ENCODE measurements at regions not wholly inside any gene's neighbourhood (a gene's known extent, or its start where the extent isn't known, plus 50 kb on each side); places are given as distances from the start of the nearest gene placed in this dataset.
"Not testable (repeated sequence)": the region's sequence is repeated elsewhere in the genome, so short reads cannot be mapped to it uniquely, and the experiment has no call there.

GRCh38 chr1:29603622-29604021 lies 367.3 kb downstream of the PTPRU start:
- in situ Hi-C loops (cut with HindIII; ENCODE audit: low sequenced_read_pairs) = no loop called here
- no peak for DNase-seq (ENCODE audit: low spot score)

GRCh38 chr1:29602203-29602602 lies 365.9 kb downstream of the PTPRU start:
- no peak for DNase-seq (ENCODE audit: low spot score)
- in situ Hi-C loops (cut with HindIII; ENCODE audit: low sequenced_read_pairs) = no loop called here

GRCh38 chr1:29601021-29601420 lies 364.7 kb downstream of the PTPRU start:
- in situ Hi-C loops (cut with HindIII; ENCODE audit: low sequenced_read_pairs) = no loop called here

GRCh38 chr1:29599826-29600225 lies 363.5 kb downstream of the PTPRU start:
- DNase-seq (ENCODE audit: low spot score) = no peak
- in situ Hi-C loops (cut with HindIII; ENCODE audit: low sequenced_read_pairs) = no loop called here

More at GRCh38 chr1:29601021-29601420, 364.7 kb downstream of the PTPRU start:
- DNase-seq (ENCODE audit: low spot score) = no peak

GRCh38 chr1:29599071-29599470 lies 362.7 kb downstream of the PTPRU start:
- DNase-seq (ENCODE audit: low spot score) = no peak
- in situ Hi-C loops (cut with HindIII; ENCODE audit: low sequenced_read_pairs) = no loop called here

- DNase-seq (ENCODE audit: low spot score) = no peak
- in situ Hi-C loops (cut with HindIII; ENCODE audit: low sequenced_read_pairs) = no loop called here
These were observed 361.5 kb downstream of the PTPRU start for GRCh38 chr1:29597861-29598260.

- in situ Hi-C loops (cut with HindIII; ENCODE audit: low sequenced_read_pairs) = no loop called here
- no peak for DNase-seq (ENCODE audit: low spot score)
These were observed 357.5 kb downstream of the PTPRU start for GRCh38 chr1:29593601-29594382.

- in situ Hi-C loops (cut with HindIII; ENCODE audit: low sequenced_read_pairs) = no loop called here
- no peak for DNase-seq (ENCODE audit: low spot score)
These were observed 356.4 kb downstream of the PTPRU start for GRCh38 chr1:29592731-29593130.

GRCh38 chr1:29592261-29592615 lies 355.9 kb downstream of the PTPRU start:
- in situ Hi-C loops (cut with HindIII; ENCODE audit: low sequenced_read_pairs) = no loop called here
- DNase-seq (ENCODE audit: low spot score) = no peak

GRCh38 chr1:29591601-29592260 lies 355.4 kb downstream of the PTPRU start:
- DNase-seq (ENCODE audit: low spot score) = no peak
- in situ Hi-C loops (cut with HindIII; ENCODE audit: low sequenced_read_pairs) = no loop called here

- in situ Hi-C loops (cut with HindIII; ENCODE audit: low sequenced_read_pairs) = no loop called here
These were observed 354.6 kb downstream of the PTPRU start for GRCh38 chr1:29590583-29591565.

GRCh38 chr1:29589716-29590115 lies 353.4 kb downstream of the PTPRU start:
- in situ Hi-C loops (cut with HindIII; ENCODE audit: low sequenced_read_pairs); DNase-seq (ENCODE audit: low spot score): not testable (repeated sequence)

More at GRCh38 chr1:29590583-29591565, 354.6 kb downstream of the PTPRU start:
- no peak for DNase-seq (ENCODE audit: low spot score)

- in situ Hi-C loops (cut with HindIII; ENCODE audit: low sequenced_read_pairs) = no loop called here
- no peak for DNase-seq (ENCODE audit: low spot score)
These were observed 350.8 kb downstream of the PTPRU start for GRCh38 chr1:29586991-29587745.

- no peak for DNase-seq (ENCODE audit: low spot score)
- in situ Hi-C loops (cut with HindIII; ENCODE audit: low sequenced_read_pairs) = no loop called here
These were observed 349.9 kb downstream of the PTPRU start for GRCh38 chr1:29586215-29586614.

- in situ Hi-C loops (cut with HindIII; ENCODE audit: low sequenced_read_pairs) = no loop called here
- DNase-seq (ENCODE audit: low spot score) = no peak
These were observed 349.3 kb downstream of the PTPRU start for GRCh38 chr1:29585656-29586055.

- in situ Hi-C loops (cut with HindIII; ENCODE audit: low sequenced_read_pairs) = no loop called here
- no peak for DNase-seq (ENCODE audit: low spot score)
These were observed 348.9 kb downstream of the PTPRU start for GRCh38 chr1:29585201-29585600.

GRCh38 chr1:29584776-29585175 lies 348.5 kb downstream of the PTPRU start:
- no peak for DNase-seq (ENCODE audit: low spot score)
- in situ Hi-C loops (cut with HindIII; ENCODE audit: low sequenced_read_pairs) = no loop called here

- in situ Hi-C loops (cut with HindIII; ENCODE audit: low sequenced_read_pairs) = no loop called here
- no peak for DNase-seq (ENCODE audit: low spot score)
These were observed 348.0 kb downstream of the PTPRU start for GRCh38 chr1:29584362-29584761.

- no peak for DNase-seq (ENCODE audit: low spot score)
- in situ Hi-C loops (cut with HindIII; ENCODE audit: low sequenced_read_pairs) = no loop called here
These were observed 347.4 kb downstream of the PTPRU start for GRCh38 chr1:29583727-29584126.
